Activated CD4-positive, alpha-beta memory T cell treated with anti-CD3 and anti-CD28 coated beads, Interleukin-2, amount 10 ng/mL, durations not matched to agents 7 days and 5 days (primary cell): ENCODE measurements at regions not wholly inside any gene's neighbourhood (a gene's known extent, or its start where the extent isn't known, plus 50 kb on each side); places are given as distances from the start of the nearest gene placed in this dataset.

ENCODE experiments used
- CTCF ChIA-PET: fragments of 350-600 bp; sonication (Branson Sonifier 250); formaldehyde crosslinking; loops from one replicate; lab custom pipeline; 2021; ENCODE audit warnings: antibody characterized with exemption, inconsistent platforms; lab: Charles Lee
- POLR2A ChIA-PET: fragments of 350-600 bp; sonication (Branson Sonifier 250); formaldehyde crosslinking; loops from one replicate; lab custom pipeline; 2021; ENCODE audit warnings: antibody characterized with exemption; lab: Charles Lee
- DNase-seq: peaks from one replicate; pipeline ENCODE4 v3.0.0-alpha.2; 2020
- H3K27ac Mint-ChIP-seq: one replicate; pipeline ENCODE4 v1.8.0; 2021; ENCODE audit warnings: mild to moderate bottlenecking, mixed read lengths
- H3K27me3 Mint-ChIP-seq: one replicate; pipeline ENCODE4 v1.8.0; 2021; ENCODE audit warnings: mixed read lengths
- H3K36me3 Mint-ChIP-seq: one replicate; pipeline ENCODE4 v1.8.0; 2021; ENCODE audit warnings: low read depth, mixed read lengths
- H3K4me1 Mint-ChIP-seq: one replicate; pipeline ENCODE4 v1.8.0; 2021; ENCODE audit warnings: mixed read lengths
- H3K4me3 Mint-ChIP-seq: one replicate; pipeline ENCODE4 v1.8.0; 2021; ENCODE audit warnings: mild to moderate bottlenecking, mixed read lengths
- H3K9me3 Mint-ChIP-seq: one replicate; pipeline ENCODE4 v1.8.0; 2021; ENCODE audit warnings: mixed read lengths

DNA sequence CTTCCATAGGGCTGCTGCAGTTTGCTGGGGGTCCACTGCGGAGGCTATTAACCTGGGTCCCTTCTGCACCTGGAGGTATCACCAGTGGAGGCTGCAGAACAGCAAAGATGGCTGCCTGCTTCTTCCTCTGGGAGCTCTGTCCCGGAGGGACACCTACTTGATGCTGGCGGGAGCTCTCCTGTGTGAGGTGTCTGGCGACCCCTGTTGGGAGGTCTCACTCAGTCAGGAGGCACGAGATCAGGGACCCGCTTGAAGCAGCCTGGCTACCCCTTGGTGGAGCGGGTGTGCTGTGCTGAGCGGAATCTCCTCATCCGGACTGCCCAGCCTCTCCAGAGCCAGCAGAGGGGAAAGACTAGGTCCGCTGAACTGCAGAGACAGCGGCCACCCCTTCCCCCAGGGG, 56.0 kb upstream of the CTXND1 start:
- POLR2A ChIA-PET: no interaction called here
- H3K4me3 Mint-ChIP-seq: no peak overlapping the region
- H3K4me1 Mint-ChIP-seq: no peaks in the 10 kb centered on the region

DNA sequence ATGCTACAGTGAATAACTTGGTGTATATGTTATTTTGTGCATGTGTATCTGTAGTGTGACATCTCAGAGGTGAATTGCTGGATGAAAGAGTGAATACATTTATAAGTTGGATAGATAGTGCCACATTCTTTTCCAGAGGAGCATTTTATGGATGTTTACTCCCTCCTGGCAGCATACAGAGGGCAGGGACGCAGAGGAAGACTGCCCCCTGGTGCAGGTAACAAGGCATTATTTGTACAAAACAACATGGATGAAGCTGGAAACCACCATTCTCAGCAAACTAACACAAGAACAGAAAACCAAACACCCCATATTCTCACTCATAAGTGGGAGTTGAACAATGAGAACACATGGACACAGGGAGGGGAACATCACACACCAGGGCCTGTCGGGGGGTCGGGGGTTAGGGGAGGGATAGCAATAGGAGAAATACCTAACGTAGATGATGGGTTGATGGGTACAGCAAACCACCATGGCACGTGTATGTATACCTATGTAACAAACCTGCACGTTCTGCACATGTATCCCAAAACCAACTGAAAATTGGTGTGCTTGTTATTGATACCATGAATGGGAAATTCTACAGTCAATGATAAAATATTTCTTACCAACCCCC, 57.9 kb upstream of the CTXND1 start:
- H3K9me3 Mint-ChIP-seq: no peaks in the 10 kb centered on the region
- POLR2A ChIA-PET: no interaction called here
- DNase-seq: no peak
- no peak overlapping the region for H3K27ac Mint-ChIP-seq
- H3K4me3 Mint-ChIP-seq: no peak overlapping the region
- CTCF ChIA-PET: no interaction called here
- H3K4me1 Mint-ChIP-seq: no peaks in the 10 kb centered on the region
- H3K36me3 Mint-ChIP-seq: no peaks in the 10 kb centered on the region
- H3K27me3 Mint-ChIP-seq: peaks cover 5% of the 10 kb centered on the region

More for the DNA sequence above, 56.0 kb upstream of the CTXND1 start:
- Mint-ChIP-seq H3K36me3 (no peaks in the 10 kb centered on the region), H3K27ac (no peak overlapping the region), H3K27me3 (peaks cover 1% of the 10 kb centered on the region), H3K9me3 (no peaks in the 10 kb centered on the region)
- DNase-seq: no peak
- CTCF ChIA-PET: no interaction called here

DNA sequence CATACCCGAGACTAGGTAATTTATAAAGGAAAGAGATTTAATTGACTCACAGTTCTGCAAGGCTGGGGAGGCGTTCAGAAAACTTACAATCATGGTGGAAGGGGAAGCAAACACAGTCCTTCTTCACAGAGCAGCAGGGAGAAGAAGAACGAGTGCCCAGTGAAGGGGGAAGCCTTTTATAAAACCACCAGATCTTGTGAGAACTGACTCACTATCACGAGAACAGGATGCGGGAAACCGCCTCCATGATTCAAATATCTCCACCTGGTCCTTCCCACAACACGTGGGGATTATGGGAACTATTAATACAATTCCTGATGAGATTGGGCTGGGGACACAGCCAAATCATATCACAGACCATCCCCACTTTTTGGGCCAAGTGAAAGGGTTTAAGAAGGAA, 58.8 kb upstream of the CTXND1 start:
- Mint-ChIP-seq H3K4me1 (no peaks in the 10 kb centered on the region), H3K9me3 (no peaks in the 10 kb centered on the region), H3K36me3 (no peaks in the 10 kb centered on the region), H3K27ac (no peak overlapping the region), H3K27me3 (peaks cover 5% of the 10 kb centered on the region), H3K4me3 (no peak overlapping the region)
- POLR2A ChIA-PET: no interaction called here
- CTCF ChIA-PET: no interaction called here
- DNase-seq: no peak

DNA sequence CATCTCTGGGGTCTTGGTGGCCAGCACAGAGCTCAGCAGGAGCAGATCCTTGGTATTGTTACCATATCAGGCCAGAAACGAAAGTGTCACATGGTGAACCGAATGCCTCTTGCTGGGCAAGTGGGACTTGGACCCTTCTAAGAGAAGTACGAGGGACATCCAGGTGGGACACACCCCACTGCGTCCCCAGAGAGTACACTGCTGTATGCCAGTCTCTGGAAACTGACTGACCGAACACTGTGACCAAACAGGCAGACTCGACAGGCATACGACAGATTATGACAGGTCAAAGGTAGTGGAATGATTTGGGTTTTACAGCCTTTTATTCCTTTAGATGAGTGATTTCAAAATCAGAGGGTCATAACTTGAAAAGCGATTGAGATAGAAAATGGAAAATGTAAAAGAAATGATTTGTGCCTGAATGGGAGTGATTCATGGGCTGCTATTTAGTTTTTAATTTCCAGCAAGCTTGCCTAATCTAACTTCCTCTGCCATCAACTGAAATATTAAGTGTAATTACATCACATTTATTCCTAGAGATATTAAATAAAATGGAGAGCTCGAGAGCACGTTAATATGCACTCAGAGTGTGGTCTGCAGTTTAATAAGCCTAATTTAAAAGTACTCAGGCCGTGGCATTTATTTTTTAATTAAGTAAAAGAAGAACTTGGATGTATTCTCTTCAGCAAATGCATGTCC, 63.4 kb upstream of the CTXND1 start:
- Mint-ChIP-seq H3K27me3 (peaks cover 10% of the 10 kb centered on the region), H3K27ac (no peak overlapping the region), H3K4me1 (no peaks in the 10 kb centered on the region), H3K36me3 (no peaks in the 10 kb centered on the region), H3K9me3 (no peaks in the 10 kb centered on the region), H3K4me3 (no peak overlapping the region)
- DNase-seq: no peak
- ChIA-PET POLR2A (no interaction called here), CTCF (no interaction called here)

DNA sequence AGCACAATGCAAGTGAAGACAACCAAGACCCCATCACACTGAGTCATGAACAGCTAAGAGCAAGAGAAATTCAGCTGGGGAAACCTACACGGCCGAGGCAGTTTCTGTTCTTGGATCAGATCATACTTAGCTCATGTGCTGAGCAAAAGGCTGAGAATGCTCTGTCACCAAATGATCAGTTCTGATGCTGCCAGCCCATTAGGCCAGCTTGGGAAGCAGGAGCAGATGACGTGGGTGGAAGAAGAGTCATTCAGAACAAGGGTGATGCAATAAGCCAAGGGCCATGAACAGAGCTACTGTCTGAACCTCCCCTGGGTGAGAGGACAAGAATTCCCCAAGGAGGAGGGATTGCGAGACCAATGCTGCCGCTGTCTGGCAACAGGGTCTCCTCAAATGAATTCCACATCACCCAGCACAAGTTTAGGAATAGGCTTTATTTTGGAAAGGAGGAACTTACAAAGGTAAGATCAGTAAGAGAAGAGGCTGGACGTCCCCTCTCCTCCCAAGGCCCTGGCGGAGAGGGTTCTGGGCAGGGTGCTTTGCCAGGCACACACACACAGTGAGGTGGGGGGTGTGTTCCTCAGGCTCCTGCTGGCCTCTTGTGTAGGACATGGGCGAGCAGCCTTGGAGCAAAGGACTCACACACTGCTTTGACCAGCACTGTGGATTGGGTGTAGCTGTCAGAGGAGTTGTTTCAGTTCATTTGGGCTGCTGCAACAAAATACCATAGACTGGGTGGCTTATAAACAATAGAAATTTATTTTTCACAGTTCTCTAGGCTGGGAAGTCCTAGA, 65.6 kb upstream of the CTXND1 start:
- H3K27me3 Mint-ChIP-seq: peaks cover 11% of the 10 kb centered on the region
- DNase-seq: no peak
- CTCF ChIA-PET: no interaction called here
- no peaks in the 10 kb centered on the region for H3K4me1 Mint-ChIP-seq
- POLR2A ChIA-PET: no interaction called here
- no peak overlapping the region for H3K4me3 Mint-ChIP-seq
- H3K9me3 Mint-ChIP-seq: no peaks in the 10 kb centered on the region
- no peak overlapping the region for H3K27ac Mint-ChIP-seq
- H3K36me3 Mint-ChIP-seq: no peaks in the 10 kb centered on the region

DNA sequence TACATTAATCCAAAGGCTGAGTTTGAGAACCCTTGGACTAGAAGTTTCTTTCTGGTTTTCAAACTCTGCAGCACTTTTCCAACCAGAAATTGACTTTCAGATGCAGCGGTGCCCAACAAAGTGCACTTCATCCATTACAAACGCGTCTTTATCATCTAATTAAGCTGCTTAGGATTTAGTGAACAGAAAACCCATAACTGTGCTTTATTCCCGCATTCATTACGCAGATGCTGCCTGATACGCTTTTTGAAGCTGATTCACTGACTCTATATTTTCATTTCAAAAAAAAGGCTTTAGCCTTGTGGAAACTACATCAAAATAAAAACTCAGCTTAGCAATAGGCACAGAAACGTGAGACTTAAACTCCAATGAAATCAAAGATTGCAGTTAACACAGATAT, 69.8 kb upstream of the CTXND1 start:
- no peak overlapping the region for H3K27ac Mint-ChIP-seq
- peaks cover 8% of the 10 kb centered on the region for H3K27me3 Mint-ChIP-seq
- no peaks in the 10 kb centered on the region for H3K9me3 Mint-ChIP-seq
- no peak for DNase-seq
- CTCF ChIA-PET: no interaction called here
- POLR2A ChIA-PET: no interaction called here
- H3K4me1 Mint-ChIP-seq: no peaks in the 10 kb centered on the region
- no peak overlapping the region for H3K4me3 Mint-ChIP-seq
- no peaks in the 10 kb centered on the region for H3K36me3 Mint-ChIP-seq

DNA sequence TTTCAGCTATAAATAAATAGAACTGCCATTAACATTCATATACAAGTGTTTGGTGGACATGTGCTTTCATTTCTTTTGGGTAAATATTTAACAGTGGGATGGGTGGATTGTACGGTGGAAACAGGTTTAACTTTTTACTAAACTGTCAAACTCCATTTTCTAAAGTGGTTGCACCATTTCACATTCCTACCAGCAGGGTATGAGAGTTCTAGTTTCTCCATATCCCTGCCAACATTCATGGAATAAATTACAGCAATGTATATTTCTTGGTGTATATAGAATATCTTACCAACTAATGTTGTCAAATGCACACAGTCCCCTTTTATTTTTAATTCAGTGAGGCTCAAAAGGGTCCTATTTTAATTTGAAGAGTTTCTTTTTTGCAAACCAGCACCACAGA, 71.3 kb upstream of the CTXND1 start:
- Mint-ChIP-seq H3K9me3 (no peaks in the 10 kb centered on the region), H3K27ac (no peak overlapping the region), H3K4me1 (no peaks in the 10 kb centered on the region), H3K4me3 (no peak overlapping the region), H3K27me3 (peaks cover 7% of the 10 kb centered on the region), H3K36me3 (no peaks in the 10 kb centered on the region)
- no peak for DNase-seq
- POLR2A ChIA-PET: no interaction called here
- CTCF ChIA-PET: no interaction called here

DNA sequence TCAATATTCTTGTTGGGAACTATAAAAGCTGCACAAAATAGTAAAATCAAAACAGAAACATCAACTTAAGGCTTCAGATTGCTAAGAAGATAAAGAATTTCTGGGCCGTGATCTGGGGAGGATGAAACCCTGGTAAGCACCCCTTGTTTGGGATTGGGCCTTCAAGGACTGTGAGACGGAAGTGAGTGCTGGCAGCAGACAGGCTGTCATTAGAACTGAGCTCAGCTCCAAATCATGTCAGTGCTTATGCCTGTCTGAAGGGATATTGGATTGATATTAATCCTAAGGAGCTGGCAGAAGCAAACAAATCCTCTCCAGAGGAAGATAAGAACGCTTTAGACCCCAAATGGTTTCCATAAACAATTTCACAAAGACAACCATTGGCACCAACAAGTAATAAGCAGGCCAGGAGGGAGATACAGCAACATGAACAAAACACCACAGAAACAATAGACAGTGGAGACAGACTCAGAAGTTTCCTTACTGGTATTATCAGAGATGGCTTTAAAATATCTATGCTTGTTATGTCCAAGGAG, 72.6 kb upstream of the CTXND1 start:
- Mint-ChIP-seq H3K27ac (no peak overlapping the region), H3K4me1 (no peaks in the 10 kb centered on the region), H3K4me3 (no peak overlapping the region), H3K9me3 (no peaks in the 10 kb centered on the region), H3K27me3 (peaks cover 10% of the 10 kb centered on the region), H3K36me3 (no peaks in the 10 kb centered on the region)
- ChIA-PET CTCF (interaction anchor here (0.7 kb wide), 1 partner anchor 1040 kb away, joined by 4 read pairs; no protein-coding TSS in a partner anchor), POLR2A (no interaction called here)
- no peak for DNase-seq

DNA sequence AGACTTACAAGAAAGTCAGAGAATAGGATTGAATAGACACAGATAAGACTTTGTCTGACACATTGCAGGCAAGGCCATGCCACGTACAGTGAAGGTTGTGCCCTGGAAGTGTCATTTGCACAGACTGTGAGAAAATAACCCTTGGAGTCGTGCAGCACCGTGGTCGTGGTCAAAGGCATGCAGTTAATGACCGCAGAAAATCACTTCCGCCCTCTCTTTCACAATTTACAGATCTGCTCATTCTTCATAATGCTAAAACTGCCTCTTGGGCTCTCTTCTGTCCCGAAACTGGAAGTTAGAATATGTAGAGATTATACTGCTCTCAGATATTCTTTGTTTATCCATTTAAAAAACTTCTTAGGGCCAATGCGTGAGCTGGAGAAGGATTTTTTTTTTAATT, 73.2 kb upstream of the CTXND1 start:
- CTCF ChIA-PET: no interaction called here
- no peak overlapping the region for H3K4me3 Mint-ChIP-seq

DNA sequence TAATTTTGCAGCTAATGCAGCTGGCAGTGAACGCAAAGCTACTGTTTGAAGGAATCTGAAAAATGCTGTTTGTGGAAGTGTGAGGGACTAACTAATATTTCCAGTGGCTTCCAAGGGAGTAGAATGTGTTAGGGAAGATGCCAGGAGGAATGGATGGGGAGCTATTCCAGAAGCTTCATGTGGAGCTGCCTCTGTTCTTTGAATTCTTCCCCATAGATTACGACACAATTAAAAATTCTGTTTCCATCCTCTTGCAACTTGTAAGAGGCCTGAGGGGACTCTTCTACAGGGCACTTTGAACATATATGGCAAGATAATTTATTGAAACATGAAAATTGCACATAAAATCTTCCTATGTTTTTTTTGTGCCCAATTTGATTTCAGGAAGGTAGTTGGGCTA, 74.3 kb upstream of the CTXND1 start:
- ChIA-PET CTCF (no interaction called here), POLR2A (no interaction called here)
- Mint-ChIP-seq H3K27me3 (peaks cover 5% of the 10 kb centered on the region), H3K36me3 (no peaks in the 10 kb centered on the region), H3K27ac (no peak overlapping the region), H3K4me1 (no peaks in the 10 kb centered on the region), H3K4me3 (no peak overlapping the region), H3K9me3 (no peaks in the 10 kb centered on the region)
- no peak for DNase-seq

More for the DNA sequence above, 73.2 kb upstream of the CTXND1 start:
- no peak overlapping the region for H3K27ac Mint-ChIP-seq
- H3K4me1 Mint-ChIP-seq: no peaks in the 10 kb centered on the region
- POLR2A ChIA-PET: no interaction called here
- peaks cover 6% of the 10 kb centered on the region for H3K27me3 Mint-ChIP-seq
- no peaks in the 10 kb centered on the region for H3K9me3 Mint-ChIP-seq
- H3K36me3 Mint-ChIP-seq: no peaks in the 10 kb centered on the region
- no peak for DNase-seq

DNA sequence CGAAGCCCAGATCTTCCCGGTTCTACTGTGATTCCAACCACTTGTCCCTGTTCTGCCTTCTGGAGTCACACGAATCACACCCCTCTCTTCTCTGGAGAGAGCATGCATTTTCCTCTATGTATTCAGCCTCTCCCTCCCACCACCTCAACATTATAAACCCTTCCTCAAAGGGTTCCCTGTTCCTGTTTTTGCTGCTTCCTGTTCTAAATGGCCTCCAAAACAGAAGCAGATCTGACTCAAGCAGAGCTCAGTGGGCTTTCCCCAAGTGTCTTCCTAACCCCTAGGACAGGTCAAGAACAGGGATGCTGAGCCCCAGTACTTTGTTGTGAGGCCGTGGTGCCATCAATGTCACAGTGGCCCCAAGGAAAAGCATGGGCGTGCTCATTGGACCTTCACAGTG, 75.7 kb upstream of the ARNT2 start:
- Mint-ChIP-seq H3K36me3 (no peaks in the 10 kb centered on the region), H3K4me3 (no peak overlapping the region), H3K9me3 (no peaks in the 10 kb centered on the region), H3K4me1 (no peaks in the 10 kb centered on the region), H3K27me3 (peaks cover 5% of the 10 kb centered on the region), H3K27ac (no peak overlapping the region)
- DNase-seq: no peak
- POLR2A ChIA-PET: no interaction called here
- CTCF ChIA-PET: no interaction called here

DNA sequence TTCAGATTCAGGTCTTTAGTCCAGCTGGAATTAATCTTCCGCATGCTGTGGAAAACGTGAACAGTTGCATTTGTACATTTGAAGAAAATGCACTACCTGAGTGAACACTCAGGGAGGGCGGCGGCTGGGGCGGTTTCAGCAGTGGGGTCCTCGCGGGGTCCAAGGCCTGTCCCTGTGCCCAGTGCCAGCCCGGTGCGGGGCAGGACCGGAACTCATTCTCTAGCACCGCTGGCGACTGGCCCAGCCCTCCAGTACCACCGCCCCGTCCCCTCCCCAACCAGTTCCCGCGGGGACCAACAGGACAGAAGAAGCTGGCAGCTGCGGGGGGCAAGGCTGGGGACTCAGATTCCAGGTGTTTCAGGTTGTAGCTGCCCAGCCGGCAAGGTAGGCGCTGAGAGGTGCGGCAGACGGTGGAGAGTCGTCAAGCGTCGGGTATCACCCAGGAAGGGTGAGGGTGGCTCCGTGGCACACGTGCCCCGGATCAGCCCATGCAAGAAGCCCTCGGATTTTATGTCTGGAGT, 72.2 kb upstream of the ARNT2 start:
- H3K9me3 Mint-ChIP-seq: no peaks in the 10 kb centered on the region
- CTCF ChIA-PET: no interaction called here
- POLR2A ChIA-PET: no interaction called here
- DNase-seq: no peak
- no peaks in the 10 kb centered on the region for H3K36me3 Mint-ChIP-seq
- H3K27ac Mint-ChIP-seq: no peak overlapping the region
- peaks cover 9% of the 10 kb centered on the region for H3K27me3 Mint-ChIP-seq
- no peak overlapping the region for H3K4me3 Mint-ChIP-seq
- H3K4me1 Mint-ChIP-seq: no peaks in the 10 kb centered on the region

DNA sequence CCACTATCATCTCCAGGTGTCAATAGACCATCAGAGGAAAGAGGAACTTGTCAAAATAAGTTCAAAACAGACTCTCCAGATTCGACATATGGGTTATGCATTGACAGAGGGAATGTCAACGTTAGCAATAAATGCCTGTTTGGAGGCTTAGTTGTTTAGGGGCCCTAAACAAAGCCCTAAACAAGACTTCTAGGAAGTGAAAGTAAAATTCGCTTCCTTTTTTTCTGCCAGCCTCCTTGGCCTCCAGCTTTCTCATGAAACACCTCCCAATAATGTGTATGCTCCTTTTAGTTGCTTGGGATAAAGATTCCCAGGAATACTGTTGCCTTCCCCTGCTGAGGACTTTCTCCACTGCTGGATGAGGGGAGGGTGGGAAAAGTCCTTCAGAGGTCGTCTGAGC, 70.9 kb upstream of the ARNT2 start:
- no peaks in the 10 kb centered on the region for H3K36me3 Mint-ChIP-seq
- no peaks in the 10 kb centered on the region for H3K4me1 Mint-ChIP-seq
- peaks cover 11% of the 10 kb centered on the region for H3K27me3 Mint-ChIP-seq
- CTCF ChIA-PET: no interaction called here
- H3K27ac Mint-ChIP-seq: no peak overlapping the region
- no peak overlapping the region for H3K4me3 Mint-ChIP-seq
- POLR2A ChIA-PET: no interaction called here
- no peaks in the 10 kb centered on the region for H3K9me3 Mint-ChIP-seq
- DNase-seq: no peak
